T-cell (primary cell): ENCODE measurements at regions not wholly inside any gene's neighbourhood (a gene's known extent, or its start where the extent isn't known, plus 50 kb on each side); places are given as distances from the start of the nearest gene placed in this dataset.
"Not testable (repeated sequence)": the region's sequence is repeated elsewhere in the genome, so short reads cannot be mapped to it uniquely, and the experiment has no call there.

Experiments
- ATAC-seq, 4 experiments: fragments of 200-7000 bp in 3 of 4; fragments of 150-1000 bp in 1 of 4; cut with Tn5 transposase; replicated peaks in 1 of 4; 1 replicate in 3 of 4; 2 replicates in 1 of 4; pipeline ENCODE4 v1.10.0; 2021; ENCODE audit warnings: moderate library complexity in 3 of 4, mild to moderate bottlenecking in 2 of 4, moderate number of reproducible peaks in 1 of 4
- CTCF ChIA-PET, 2 donors: fragments of 300-600 bp; sonication (Branson Sonifier 250); formaldehyde crosslinking; loops; one replicate each; lab custom pipeline; 2022; ENCODE audit warnings: antibody characterized with exemption in 2 of 2; lab: Charles Lee
- POLR2A ChIA-PET, 2 donors: fragments of 300-600 bp; sonication (Branson Sonifier 250); formaldehyde crosslinking; loops; one replicate each; lab custom pipeline; 2022; ENCODE audit warnings: antibody characterized with exemption in 2 of 2; lab: Charles Lee
- DNase-seq, 35 experiments: peaks; one replicate each; pipeline versions ENCODE4 v3.0.0 to v3.0.0-alpha.2; 2013 to 2023
- H3K27ac ChIP-seq: one replicate; pipeline ENCODE4 v1.5.1; 2013; ENCODE audit warnings: low read length
- H3K27me3 ChIP-seq, 2 experiments: replicated peaks in 1 of 2; 1 replicate in 1 of 2; 2 replicates in 1 of 2; pipeline versions ENCODE4 v1.6.1 to v1.7.0; 2013; ENCODE audit warnings: low read length in 1 of 2, mixed read lengths in 1 of 2; ENCODE audit not compliant: control insufficient read depth in 2 of 2, insufficient read depth in 2 of 2; ENCODE audit errors: extremely low read depth in 1 of 2
- H3K36me3 ChIP-seq, 2 donors: 1 replicate in 1 of 2; 2 replicates in 1 of 2; pipeline versions ENCODE4 v1.6.1 to v1.7.0; 2013; ENCODE audit warnings: low read length in 1 of 2; ENCODE audit not compliant: control insufficient read depth in 2 of 2, insufficient read depth in 1 of 2; ENCODE audit errors: extremely low read depth in 1 of 2
- H3K4me1 ChIP-seq, 2 experiments: 1 replicate in 1 of 2; 2 replicates in 1 of 2; pipeline versions ENCODE4 v1.6.1 to v1.7.0; 2013; ENCODE audit warnings: low read length in 2 of 2, mixed read lengths in 1 of 2; ENCODE audit not compliant: insufficient read depth in 2 of 2, control insufficient read depth in 1 of 2; ENCODE audit errors: extremely low read depth in 1 of 2
- H3K4me3 ChIP-seq, 2 donors: 1 replicate in 1 of 2; 2 replicates in 1 of 2; pipeline versions ENCODE4 v1.5.1 to v1.7.0; 2013; ENCODE audit warnings: mild to moderate bottlenecking in 2 of 2, low read length in 1 of 2, moderate library complexity in 1 of 2; ENCODE audit not compliant: control insufficient read depth in 1 of 2; ENCODE audit errors: extremely low read depth in 1 of 2
- H3K9me3 ChIP-seq: 2 replicates; pipeline ENCODE4 v1.7.0; 2013
- H3K27ac Mint-ChIP-seq, 2 donors: one replicate each; pipeline ENCODE4 v1.8.0; 2020 to 2021; ENCODE audit warnings: mild to moderate bottlenecking in 2 of 2, mixed read lengths in 2 of 2
- H3K27me3 Mint-ChIP-seq, 2 donors: one replicate each; pipeline ENCODE4 v1.8.0; 2021 to 2022; ENCODE audit warnings: mixed read lengths in 2 of 2
- H3K36me3 Mint-ChIP-seq: one replicate; pipeline ENCODE4 v1.8.0; 2021; ENCODE audit warnings: mixed read lengths
- H3K4me1 Mint-ChIP-seq, 3 donors: one replicate each; pipeline ENCODE4 v1.8.0; 2020 to 2022; ENCODE audit warnings: mixed read lengths in 3 of 3, mild to moderate bottlenecking in 1 of 3
- H3K4me3 Mint-ChIP-seq, 3 donors: one replicate each; pipeline ENCODE4 v1.8.0; 2020 to 2022; ENCODE audit warnings: mild to moderate bottlenecking in 3 of 3, mixed read lengths in 3 of 3, moderate library complexity in 3 of 3
- H3K9me3 Mint-ChIP-seq, 3 donors: one replicate each; pipeline ENCODE4 v1.8.0; 2020 to 2022; ENCODE audit warnings: mixed read lengths in 3 of 3
- WGBS: methylation state at CpG from one replicate; pipeline ENCODE4 v1.1.5; 2013; ENCODE audit warnings: missing lambda C conversion rate; ENCODE audit not compliant: insufficient coverage; 5-methylcytosine and 5-hydroxymethylcytosine counted together

- Mint-ChIP-seq H3K9me3 (no peaks in the 10 kb centered on the region), H3K36me3 (no peaks in the 10 kb centered on the region), H3K4me3 (no peak overlapping the region), H3K4me1 (no peaks in the 10 kb centered on the region), H3K27me3 (peaks cover 11 to 12% of the 10 kb centered on the region in 2 donors), H3K27ac (no peak overlapping the region)
- ATAC-seq, result no peak
- Histone ChIP-seq H3K27me3 (no peaks in the 10 kb centered on the region), H3K27ac (no peak overlapping the region), H3K36me3 (no peaks in the 10 kb centered on the region), H3K4me3 (no peak overlapping the region), H3K9me3 (no peaks in the 10 kb centered on the region), H3K4me1 (no peaks in the 10 kb centered on the region)
- CTCF ChIA-PET, result no interaction called here
- WGBS, result no CpG with 5 or more reads among the region's 2 CpGs
- no peak for DNase-seq
- POLR2A ChIA-PET, result no interaction called here
Observed at GRCh38 chr4:140219567-140219966, 65.6 kb upstream of the MAML3 start.

- WGBS, result 100% methylated on average over 3 of the region's 5 CpGs
- H3K27ac Mint-ChIP-seq, ATAC-seq, H3K4me3 ChIP-seq, H3K36me3 Mint-ChIP-seq, POLR2A ChIA-PET, H3K9me3 ChIP-seq, H3K27ac ChIP-seq, H3K36me3 ChIP-seq, H3K9me3 Mint-ChIP-seq, H3K4me3 Mint-ChIP-seq, CTCF ChIA-PET, H3K4me1 ChIP-seq, DNase-seq, H3K4me1 Mint-ChIP-seq, H3K27me3 ChIP-seq: not testable (repeated sequence)
- H3K27me3 Mint-ChIP-seq, result peaks cover 12 to 13% of the 10 kb centered on the region in 2 donors
Observed at GRCh38 chr4:140219070-140219469, 65.1 kb upstream of the MAML3 start.

- H3K9me3 ChIP-seq, result no peaks in the 10 kb centered on the region
- ChIA-PET POLR2A (no interaction called here), CTCF (no interaction called here)
- no peaks in the 10 kb centered on the region for H3K27me3 ChIP-seq
- H3K4me3 ChIP-seq, result no peak overlapping the region
- no peak overlapping the region for H3K27ac ChIP-seq
- no peak for DNase-seq
- Mint-ChIP-seq H3K27me3 (peaks cover 12% of the 10 kb centered on the region in 2 donors), H3K36me3 (no peaks in the 10 kb centered on the region), H3K4me3 (no peak overlapping the region), H3K9me3 (no peaks in the 10 kb centered on the region), H3K27ac (no peak overlapping the region), H3K4me1 (no peaks in the 10 kb centered on the region)
- no CpG with 5 or more reads among the region's 1 CpG for WGBS
- ATAC-seq, result no peak
- no peaks in the 10 kb centered on the region for H3K4me1 ChIP-seq
- no peaks in the 10 kb centered on the region for H3K36me3 ChIP-seq
Observed at GRCh38 chr4:140213749-140214148, 59.8 kb upstream of the MAML3 start.

- Histone ChIP-seq H3K4me3 (no peak overlapping the region), H3K27ac (no peak overlapping the region), H3K36me3 (no peaks in the 10 kb centered on the region), H3K9me3 (no peaks in the 10 kb centered on the region), H3K27me3 (no peaks in the 10 kb centered on the region), H3K4me1 (no peaks in the 10 kb centered on the region)
- ATAC-seq, result no peak
- CTCF ChIA-PET, result no interaction called here
- Mint-ChIP-seq H3K36me3 (no peaks in the 10 kb centered on the region), H3K27me3 (peaks cover 12% of the 10 kb centered on the region in 2 donors), H3K4me1 (no peaks in the 10 kb centered on the region), H3K4me3 (no peak overlapping the region), H3K9me3 (no peaks in the 10 kb centered on the region), H3K27ac (no peak overlapping the region)
- POLR2A ChIA-PET, result no interaction called here
- DNase-seq, result no peak
- 40% methylated on average over 1 of the region's 3 CpGs for WGBS
Observed at GRCh38 chr4:140213116-140213515, 59.1 kb upstream of the MAML3 start.

DNA sequence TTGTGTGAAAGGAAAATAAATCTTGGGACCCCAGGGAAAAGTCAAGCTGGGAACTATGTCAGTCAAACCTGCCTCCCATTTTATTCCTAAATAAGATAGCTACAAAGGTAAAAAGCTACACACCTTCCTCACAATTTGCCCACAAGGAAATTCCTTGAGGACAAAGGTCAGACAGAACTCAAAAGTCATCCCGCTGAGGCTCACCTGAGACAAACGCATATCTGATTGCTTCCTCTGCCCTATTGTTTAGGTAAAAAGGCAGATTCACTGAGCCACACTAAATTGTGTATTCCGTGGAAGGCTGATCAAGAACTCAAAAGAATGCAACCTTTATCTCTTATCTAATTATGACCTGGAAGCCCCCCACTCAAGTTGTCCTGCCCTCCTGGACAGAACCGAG lies 58.7 kb upstream of the MAML3 start:
- no peaks in the 10 kb centered on the region for H3K27me3 ChIP-seq
- Mint-ChIP-seq H3K27me3 (peaks cover 12% of the 10 kb centered on the region in 2 donors), H3K36me3 (no peaks in the 10 kb centered on the region), H3K27ac (no peak overlapping the region), H3K4me3 (no peak overlapping the region), H3K9me3 (no peaks in the 10 kb centered on the region), H3K4me1 (no peaks in the 10 kb centered on the region)
- H3K9me3 ChIP-seq, result no peaks in the 10 kb centered on the region
- ATAC-seq, result no peak
- H3K27ac ChIP-seq, result no peak overlapping the region
- DNase-seq, result no peak
- H3K4me1 ChIP-seq, result no peaks in the 10 kb centered on the region
- WGBS, result 79% methylated on average over 4 of the region's 4 CpGs
- ChIA-PET POLR2A (no interaction called here), CTCF (no interaction called here)
- H3K4me3 ChIP-seq, result no peak overlapping the region
- no peaks in the 10 kb centered on the region for H3K36me3 ChIP-seq

DNA sequence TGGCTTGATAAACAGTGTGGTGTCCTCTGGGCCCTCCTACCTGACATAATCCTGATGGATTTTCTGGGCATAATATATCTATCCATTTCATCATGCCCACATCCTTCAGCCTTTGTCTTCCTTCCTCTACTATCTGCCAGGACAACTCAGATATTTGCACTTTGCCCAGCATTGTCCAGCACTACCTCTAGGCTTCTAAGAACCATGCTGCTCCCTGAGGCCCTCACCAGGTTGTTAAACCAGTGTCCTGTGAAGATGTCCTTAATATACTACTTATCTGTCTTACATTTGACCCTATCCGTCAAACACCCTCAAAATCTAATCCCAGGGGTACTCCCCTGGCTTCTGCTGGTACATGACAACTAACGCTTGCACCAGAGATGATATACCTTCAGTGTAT lies 58.2 kb upstream of the MAML3 start:
- WGBS, result 100% methylated on average over 1 of the region's 2 CpGs
- Mint-ChIP-seq H3K27ac (no peak overlapping the region), H3K27me3 (peaks cover 12% of the 10 kb centered on the region in 2 donors), H3K4me3 (no peak overlapping the region), H3K4me1 (no peaks in the 10 kb centered on the region), H3K9me3 (no peaks in the 10 kb centered on the region), H3K36me3 (no peaks in the 10 kb centered on the region)
- ChIA-PET POLR2A (no interaction called here), CTCF (no interaction called here)
- Histone ChIP-seq H3K27me3 (no peaks in the 10 kb centered on the region), H3K27ac (no peak overlapping the region), H3K4me3 (no peak overlapping the region), H3K36me3 (no peaks in the 10 kb centered on the region), H3K9me3 (no peaks in the 10 kb centered on the region), H3K4me1 (no peaks in the 10 kb centered on the region)
- ATAC-seq (no peak), DNase-seq (no peak)

GRCh38 chr4:140211693-140212092 lies 57.7 kb upstream of the MAML3 start:
- no peaks in the 10 kb centered on the region for H3K36me3 ChIP-seq
- Mint-ChIP-seq H3K4me1 (no peaks in the 10 kb centered on the region), H3K36me3 (no peaks in the 10 kb centered on the region), H3K4me3 (no peak overlapping the region), H3K27me3 (peaks cover 12% of the 10 kb centered on the region in 2 donors), H3K9me3 (no peaks in the 10 kb centered on the region), H3K27ac (no peak overlapping the region)
- no peaks in the 10 kb centered on the region for H3K4me1 ChIP-seq
- H3K27ac ChIP-seq, result no peak overlapping the region
- no CpG with 5 or more reads among the region's 2 CpGs for WGBS
- ATAC-seq (no peak), DNase-seq (no peak)
- no peaks in the 10 kb centered on the region for H3K9me3 ChIP-seq
- no peak overlapping the region for H3K4me3 ChIP-seq
- ChIA-PET CTCF (no interaction called here), POLR2A (no interaction called here)
- H3K27me3 ChIP-seq, result no peaks in the 10 kb centered on the region
